ENCODE measurements at regions not wholly inside any gene's neighbourhood (a gene's known extent, or its start where the extent isn't known, plus 50 kb on each side); places are given as distances from the start of the nearest gene placed in this dataset.

GRCh38 chr7:131131012-131131745 lies 196.5 kb upstream of the MKLN1 start:
- no peak for TF ChIP-seq POLR2AphosphoS5 (IDR thresholded peaks at IDR 0.05; ENCODE audit: low read depth, low read length)
- TF ChIP-seq POLR2A (IDR thresholded peaks at IDR 0.05; ENCODE audit: low read depth, low read length) = no peak
- no peak for TF ChIP-seq SPI1 (IDR thresholded peaks at IDR 0.05; ENCODE audit: low read depth, low read length)
- TF ChIP-seq TAF1 (IDR thresholded peaks at IDR 0.05; ENCODE audit: low read depth, low read length) = no peak
